Activated naive CD8-positive, alpha-beta T cell treated with anti-CD3 and anti-CD28 coated beads for 36 hours (primary cell): ENCODE measurements at regions not wholly inside any gene's neighbourhood (a gene's known extent, or its start where the extent isn't known, plus 50 kb on each side); places are given as distances from the start of the nearest gene placed in this dataset.

Source experiments
- DNase-seq: peaks from one replicate; pipeline ENCODE4 v3.0.0; 2021
- H3K27ac Mint-ChIP-seq: one replicate; pipeline ENCODE4 v1.8.0; 2022; ENCODE audit warnings: mild to moderate bottlenecking, moderate library complexity, mixed read lengths
- H3K27me3 Mint-ChIP-seq: one replicate; pipeline ENCODE4 v1.8.0; 2022; ENCODE audit warnings: mild to moderate bottlenecking, mixed read lengths
- H3K36me3 Mint-ChIP-seq: one replicate; pipeline ENCODE4 v1.8.0; 2021; ENCODE audit warnings: mild to moderate bottlenecking, mixed read lengths
- H3K4me1 Mint-ChIP-seq: one replicate; pipeline ENCODE4 v1.8.0; 2021; ENCODE audit warnings: mixed read lengths
- H3K4me3 Mint-ChIP-seq: one replicate; pipeline ENCODE4 v1.8.0; 2022; ENCODE audit warnings: mild to moderate bottlenecking, moderate library complexity, mixed read lengths
- H3K9me3 Mint-ChIP-seq: one replicate; pipeline ENCODE4 v1.8.0; 2022; ENCODE audit warnings: mixed read lengths

DNA sequence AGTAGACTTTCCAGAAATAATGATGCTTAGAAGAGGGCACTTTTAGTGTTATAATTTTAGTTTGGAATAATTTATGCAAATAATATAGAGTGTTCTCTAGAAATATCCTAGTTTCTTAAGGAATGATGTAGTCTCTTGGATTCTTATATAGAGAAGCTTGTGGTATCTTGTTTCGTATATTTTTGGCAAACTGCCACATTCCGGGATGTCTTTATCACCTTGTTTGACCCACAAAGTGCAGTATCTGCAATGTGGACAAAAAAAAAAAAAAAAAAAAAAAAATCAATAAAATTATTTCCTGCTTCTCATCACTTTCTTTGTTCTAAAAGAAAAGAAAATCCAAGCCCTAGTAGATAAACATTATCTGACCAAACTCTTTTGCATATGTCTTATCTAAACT is 1577.7 kb upstream of the TENM3 start:
- no peaks in the 10 kb centered on the region for H3K27me3 Mint-ChIP-seq
- H3K9me3 Mint-ChIP-seq, result no peaks in the 10 kb centered on the region
- DNase-seq, result no peak
- no peak overlapping the region for H3K4me3 Mint-ChIP-seq
- peaks cover 8% of the 10 kb centered on the region for H3K4me1 Mint-ChIP-seq
- no peak overlapping the region for H3K27ac Mint-ChIP-seq
- H3K36me3 Mint-ChIP-seq, result no peaks in the 10 kb centered on the region

DNA sequence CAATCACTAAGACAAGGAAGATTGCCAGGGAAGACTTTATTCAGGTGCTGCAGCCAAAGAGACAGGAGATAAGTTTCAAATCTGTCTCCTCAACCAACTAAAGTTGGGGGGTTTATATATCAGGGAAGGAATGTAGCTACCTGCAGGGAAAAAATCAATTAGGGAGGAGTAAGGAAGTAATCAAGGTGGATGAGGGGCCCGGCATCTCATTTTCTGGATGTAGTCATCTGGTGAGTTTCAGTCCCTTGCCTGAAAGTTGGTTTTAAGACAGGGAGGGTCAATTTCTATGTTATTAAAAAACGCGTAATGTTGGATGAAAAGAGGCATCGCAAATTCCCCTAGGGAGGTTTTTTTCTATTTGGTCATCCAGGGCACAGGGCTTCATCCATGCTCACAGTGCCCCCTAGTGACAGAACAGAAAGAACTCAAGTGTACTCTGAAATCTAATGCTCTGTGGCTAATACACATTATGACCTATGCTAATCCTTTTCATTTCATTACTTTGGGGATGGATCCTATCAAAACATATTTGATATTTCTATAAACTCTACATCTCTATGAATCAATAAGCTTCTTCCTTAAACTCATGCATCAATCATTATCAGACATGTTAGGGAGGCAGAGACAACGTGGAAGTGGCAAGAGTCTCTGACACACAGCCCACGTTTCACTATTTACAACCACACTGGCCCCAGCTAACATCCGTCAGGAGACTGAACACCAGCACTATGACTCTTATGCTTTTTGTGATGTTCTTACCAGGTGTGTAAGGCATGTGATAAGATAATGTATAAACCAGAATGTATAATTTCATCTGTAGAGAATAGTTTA is 1577.0 kb upstream of the TENM3 start:
- Mint-ChIP-seq H3K27ac (no peak overlapping the region), H3K27me3 (no peaks in the 10 kb centered on the region), H3K4me3 (no peak overlapping the region), H3K9me3 (no peaks in the 10 kb centered on the region), H3K36me3 (no peaks in the 10 kb centered on the region), H3K4me1 (peaks cover 8% of the 10 kb centered on the region)
- DNase-seq, result peak; percentile 24

DNA sequence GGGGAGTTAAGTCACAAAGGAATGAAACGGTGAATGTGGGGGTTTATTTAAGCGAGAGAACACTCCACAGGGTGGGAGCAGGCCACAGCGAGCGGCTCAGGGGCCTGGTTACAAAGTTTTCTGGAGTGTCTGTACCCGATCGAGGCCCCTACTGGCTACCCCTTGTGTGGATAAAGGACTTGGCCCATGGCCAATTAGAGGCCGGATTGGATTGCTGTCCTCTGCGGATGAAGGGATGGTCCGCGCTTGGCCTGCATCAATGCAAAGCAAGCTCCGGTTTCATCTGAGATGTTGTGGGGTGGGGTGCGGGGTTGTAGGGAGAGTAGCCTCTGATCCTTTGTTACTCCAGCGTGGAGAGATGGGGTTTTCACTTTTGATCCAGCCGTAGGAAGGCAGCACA is 1574.5 kb upstream of the TENM3 start:
- H3K27me3 Mint-ChIP-seq, result peaks cover 7% of the 10 kb centered on the region
- H3K36me3 Mint-ChIP-seq, result no peaks in the 10 kb centered on the region
- no peak overlapping the region for H3K4me3 Mint-ChIP-seq
- no peaks in the 10 kb centered on the region for H3K9me3 Mint-ChIP-seq
- H3K4me1 Mint-ChIP-seq, result peaks cover 8% of the 10 kb centered on the region
- DNase-seq, result no peak
- no peak overlapping the region for H3K27ac Mint-ChIP-seq

DNA sequence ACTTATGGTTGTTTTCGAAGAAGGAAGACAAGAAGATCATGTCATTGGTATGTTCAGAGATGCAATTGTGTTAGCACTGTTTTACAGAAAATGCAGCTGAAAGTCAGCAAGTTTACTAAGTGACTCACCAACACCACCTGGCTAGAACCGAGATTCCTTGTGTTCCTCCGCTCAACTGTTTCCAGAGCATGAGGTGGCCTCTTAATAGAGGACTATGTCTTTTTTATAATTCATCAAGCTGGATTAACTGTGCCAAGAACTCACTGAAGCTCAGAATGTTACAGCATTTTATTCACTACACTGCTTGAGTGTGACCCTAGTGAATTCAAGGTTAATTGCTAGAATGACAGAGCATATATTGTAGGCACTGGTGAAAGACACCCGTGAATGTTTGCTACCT is 1573.5 kb upstream of the TENM3 start:
- no peak overlapping the region for H3K27ac Mint-ChIP-seq

DNA sequence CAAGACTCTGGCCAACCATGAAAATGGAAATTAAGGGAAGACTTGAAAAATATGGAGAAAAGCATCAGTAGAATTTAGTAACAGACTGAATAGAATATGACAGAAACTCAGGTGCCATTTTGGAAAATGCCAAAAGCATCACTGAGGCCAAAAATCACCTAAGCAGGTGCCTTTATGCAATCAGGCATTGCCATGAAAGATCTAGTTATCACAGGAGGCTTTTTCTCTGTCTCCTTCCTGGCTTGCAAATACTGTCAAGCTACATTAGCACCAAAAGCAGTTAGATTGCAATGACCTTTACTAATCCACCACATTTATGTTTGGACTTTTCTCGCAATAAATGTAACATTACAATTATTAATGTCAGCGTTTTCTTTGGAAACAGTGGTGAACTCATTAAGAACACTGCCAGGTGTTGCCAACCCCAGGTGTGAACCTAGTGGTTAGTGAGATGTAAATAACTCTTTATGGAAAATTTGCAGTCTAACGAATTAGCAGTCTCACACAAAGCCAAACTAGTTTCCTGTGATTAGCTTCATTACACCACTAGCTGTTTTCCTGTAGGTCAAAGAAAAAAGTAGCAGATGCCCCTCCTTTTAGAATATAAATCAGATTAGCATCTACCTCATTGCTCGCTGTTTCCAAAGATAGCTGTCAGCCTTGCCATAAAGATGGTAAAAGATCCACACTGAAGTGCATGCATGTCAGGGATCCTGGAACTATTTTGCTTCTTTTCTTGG is 1568.4 kb upstream of the TENM3 start:
- Mint-ChIP-seq H3K27ac (no peak overlapping the region), H3K4me1 (no peaks in the 10 kb centered on the region), H3K36me3 (no peaks in the 10 kb centered on the region), H3K4me3 (no peak overlapping the region), H3K9me3 (no peaks in the 10 kb centered on the region), H3K27me3 (peaks cover 7% of the 10 kb centered on the region)
- no peak for DNase-seq

More for the DNA sequence above, 1573.5 kb upstream of the TENM3 start:
- no peak for DNase-seq
- H3K9me3 Mint-ChIP-seq, result no peaks in the 10 kb centered on the region
- H3K4me3 Mint-ChIP-seq, result no peak overlapping the region
- no peaks in the 10 kb centered on the region for H3K36me3 Mint-ChIP-seq
- H3K4me1 Mint-ChIP-seq, result peaks cover 8% of the 10 kb centered on the region
- peaks cover 7% of the 10 kb centered on the region for H3K27me3 Mint-ChIP-seq

- Mint-ChIP-seq H3K9me3 (no peaks in the 10 kb centered on the region), H3K27me3 (peaks cover 9% of the 10 kb centered on the region)
Observed at GRCh38 chr4:180675359-180675650, 1567.9 kb upstream of the TENM3 start.

GRCh38 chr4:180680305-180680704 is 1562.9 kb upstream of the TENM3 start:
- H3K4me1 Mint-ChIP-seq, result no peaks in the 10 kb centered on the region
- H3K4me3 Mint-ChIP-seq, result no peak overlapping the region
- DNase-seq, result no peak
- H3K27ac Mint-ChIP-seq, result no peak overlapping the region
- no peaks in the 10 kb centered on the region for H3K36me3 Mint-ChIP-seq
- H3K9me3 Mint-ChIP-seq, result no peaks in the 10 kb centered on the region
- peaks cover 10% of the 10 kb centered on the region for H3K27me3 Mint-ChIP-seq

More at GRCh38 chr4:180675359-180675650, 1567.9 kb upstream of the TENM3 start:
- no peak overlapping the region for H3K27ac Mint-ChIP-seq
- H3K4me1 Mint-ChIP-seq, result no peaks in the 10 kb centered on the region
- DNase-seq, result no peak
- H3K4me3 Mint-ChIP-seq, result no peak overlapping the region
- H3K36me3 Mint-ChIP-seq, result no peaks in the 10 kb centered on the region

- H3K27me3 Mint-ChIP-seq, result peaks cover 10% of the 10 kb centered on the region
- H3K36me3 Mint-ChIP-seq, result no peaks in the 10 kb centered on the region
- no peak overlapping the region for H3K4me3 Mint-ChIP-seq
- no peaks in the 10 kb centered on the region for H3K9me3 Mint-ChIP-seq
- no peaks in the 10 kb centered on the region for H3K4me1 Mint-ChIP-seq
- H3K27ac Mint-ChIP-seq, result no peak overlapping the region
- no peak for DNase-seq
Observed at GRCh38 chr4:180682776-180683175, 1560.4 kb upstream of the TENM3 start.

- no peak overlapping the region for H3K4me3 Mint-ChIP-seq
- H3K9me3 Mint-ChIP-seq, result no peaks in the 10 kb centered on the region
- H3K36me3 Mint-ChIP-seq, result no peaks in the 10 kb centered on the region
- no peak overlapping the region for H3K27ac Mint-ChIP-seq
- DNase-seq, result no peak
- H3K4me1 Mint-ChIP-seq, result no peaks in the 10 kb centered on the region
- peaks cover 10% of the 10 kb centered on the region for H3K27me3 Mint-ChIP-seq
Observed at GRCh38 chr4:180683186-180683585, 1560.0 kb upstream of the TENM3 start.

GRCh38 chr4:180688480-180688879 is 1554.7 kb upstream of the TENM3 start:
- Mint-ChIP-seq H3K9me3 (no peaks in the 10 kb centered on the region), H3K36me3 (no peaks in the 10 kb centered on the region), H3K27ac (no peak overlapping the region), H3K4me3 (no peak overlapping the region), H3K27me3 (peaks cover 10% of the 10 kb centered on the region), H3K4me1 (no peaks in the 10 kb centered on the region)
- no peak for DNase-seq

GRCh38 chr4:180694875-180695274 is 1548.3 kb upstream of the TENM3 start:
- Mint-ChIP-seq H3K9me3 (peaks cover 6% of the 10 kb centered on the region), H3K4me1 (no peaks in the 10 kb centered on the region), H3K27ac (no peak overlapping the region), H3K27me3 (no peaks in the 10 kb centered on the region), H3K36me3 (no peaks in the 10 kb centered on the region), H3K4me3 (no peak overlapping the region)
- DNase-seq, result no peak

GRCh38 chr4:180695851-180696250 is 1547.4 kb upstream of the TENM3 start:
- Mint-ChIP-seq H3K36me3 (no peaks in the 10 kb centered on the region), H3K9me3 (peaks cover 6% of the 10 kb centered on the region), H3K27ac (no peak overlapping the region), H3K4me1 (no peaks in the 10 kb centered on the region), H3K4me3 (no peak overlapping the region), H3K27me3 (no peaks in the 10 kb centered on the region)
- DNase-seq, result no peak

- H3K4me3 Mint-ChIP-seq, result no peak overlapping the region
- H3K4me1 Mint-ChIP-seq, result no peaks in the 10 kb centered on the region
- DNase-seq, result no peak
- no peaks in the 10 kb centered on the region for H3K36me3 Mint-ChIP-seq
- no peak overlapping the region for H3K27ac Mint-ChIP-seq
- peaks cover 6% of the 10 kb centered on the region for H3K9me3 Mint-ChIP-seq
- no peaks in the 10 kb centered on the region for H3K27me3 Mint-ChIP-seq
Observed at GRCh38 chr4:180696460-180697092, 1546.6 kb upstream of the TENM3 start.

DNA sequence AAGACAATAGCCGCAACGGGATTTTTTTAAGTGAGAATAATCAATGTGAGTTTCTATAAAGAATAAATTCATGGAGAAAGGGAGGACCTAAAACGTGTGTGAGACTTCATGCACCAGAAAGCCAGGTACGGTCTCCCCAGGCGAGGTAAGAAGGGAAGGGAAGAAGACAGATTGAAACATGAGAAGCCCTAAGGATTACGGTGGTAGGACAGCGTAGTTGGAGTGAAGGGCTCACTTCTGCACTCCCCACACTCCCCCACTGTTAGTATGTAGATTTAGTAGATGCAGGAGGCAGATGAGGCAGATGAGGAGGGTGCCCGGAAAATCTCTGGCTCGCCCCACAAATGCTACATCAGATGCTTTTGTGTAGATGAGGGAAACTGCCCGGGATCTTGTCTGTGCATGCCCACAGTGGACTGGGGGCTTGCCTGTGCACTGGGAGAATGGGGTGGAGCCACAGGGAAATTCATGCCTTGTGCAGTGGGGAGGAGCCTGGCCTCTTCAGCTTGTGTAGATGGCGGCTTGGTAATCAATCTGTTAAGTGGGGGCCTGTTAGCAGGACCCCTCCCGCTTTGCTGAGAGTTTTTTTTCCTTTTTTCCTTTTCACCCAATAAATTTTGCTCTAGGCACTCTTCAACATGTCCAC is 1544.5 kb upstream of the TENM3 start:
- peaks cover 5% of the 10 kb centered on the region for H3K9me3 Mint-ChIP-seq
- H3K27me3 Mint-ChIP-seq, result no peaks in the 10 kb centered on the region
- H3K36me3 Mint-ChIP-seq, result no peaks in the 10 kb centered on the region
- no peak for DNase-seq
- no peak overlapping the region for H3K4me3 Mint-ChIP-seq
- H3K4me1 Mint-ChIP-seq, result no peaks in the 10 kb centered on the region
- H3K27ac Mint-ChIP-seq, result no peak overlapping the region

DNA sequence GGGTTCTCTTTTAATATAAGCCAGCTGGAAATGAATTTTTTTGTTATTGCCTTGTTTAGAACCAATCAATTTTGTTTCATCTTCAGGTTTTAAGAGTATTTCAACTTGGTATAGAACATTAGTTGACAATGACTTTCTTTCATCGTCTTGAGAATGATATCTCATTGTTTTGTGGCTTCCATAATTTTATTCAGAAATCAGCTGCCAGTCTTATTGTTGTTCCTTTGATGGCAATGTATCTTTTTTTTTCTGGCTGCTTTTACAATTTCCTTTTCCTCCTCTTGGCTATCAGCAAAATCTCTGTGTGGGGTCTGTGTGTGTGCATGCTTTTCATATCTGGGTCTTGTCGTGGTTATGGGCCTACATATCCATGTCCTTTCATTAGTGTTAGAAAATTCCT is 1536.4 kb upstream of the TENM3 start:
- H3K9me3 Mint-ChIP-seq, result peaks cover 7% of the 10 kb centered on the region
- H3K27ac Mint-ChIP-seq, result no peak overlapping the region
- H3K4me1 Mint-ChIP-seq, result no peaks in the 10 kb centered on the region
- H3K4me3 Mint-ChIP-seq, result no peak overlapping the region
- H3K36me3 Mint-ChIP-seq, result no peaks in the 10 kb centered on the region
- H3K27me3 Mint-ChIP-seq, result peaks cover 5% of the 10 kb centered on the region
- no peak for DNase-seq
